RWPE2 (cell line): ENCODE measurements at regions not wholly inside any gene's neighbourhood (a gene's known extent, or its start where the extent isn't known, plus 50 kb on each side); places are given as distances from the start of the nearest gene placed in this dataset.
"Not testable (repeated sequence)": the region's sequence is repeated elsewhere in the genome, so short reads cannot be mapped to it uniquely, and the experiment has no call there.

Experiments
- ATAC-seq: fragments of 200-7000 bp; cut with Tn5 transposase; 3 replicates; pipeline ENCODE4 v1.9.1; 2021; ENCODE audit warnings: low read depth
- DNase-seq: peaks from one replicate; pipeline ENCODE4 v3.0.0-alpha.2; 2020; ENCODE audit warnings: low spot score
- H3K27ac ChIP-seq: fragments of 450-650 bp; 2 replicates; pipeline ENCODE4 v1.5.1; 2017; ENCODE audit warnings: mild to moderate bottlenecking; ENCODE audit not compliant: poor library complexity, severe bottlenecking
- H3K27me3 ChIP-seq: fragments of 250-450 bp; sonication (Bioruptor Pico); 2 replicates; pipeline ENCODE4 v1.5.1; 2021; ENCODE audit warnings: mild to moderate bottlenecking, moderate library complexity; ENCODE audit not compliant: insufficient read depth, poor library complexity, severe bottlenecking
- H3K36me3 ChIP-seq: fragments of 250-450 bp; sonication (Bioruptor Pico); 2 replicates; pipeline ENCODE4 v1.5.1; 2020; ENCODE audit warnings: low read depth, mild to moderate bottlenecking, moderate library complexity
- H3K4me1 ChIP-seq: fragments of 250-450 bp; sonication (Bioruptor Pico); 2 replicates; pipeline ENCODE4 v1.5.1; 2021; ENCODE audit warnings: mild to moderate bottlenecking, moderate library complexity; ENCODE audit not compliant: insufficient read depth, poor library complexity, severe bottlenecking
- H3K4me3 ChIP-seq: fragments of 250-450 bp; sonication (Bioruptor Pico); 2 replicates; pipeline ENCODE4 v1.5.1; 2021; ENCODE audit warnings: mild to moderate bottlenecking, moderate library complexity; ENCODE audit not compliant: severe bottlenecking
- H3K9me3 ChIP-seq: fragments of 250-450 bp; sonication (Bioruptor Pico); 2 replicates; pipeline ENCODE4 v1.5.1; 2021; ENCODE audit warnings: mild to moderate bottlenecking, moderate library complexity; ENCODE audit not compliant: severe bottlenecking
- TF ChIP-seq, protein P1 (sequence below): fragments of 450-650 bp; IDR thresholded peaks from one replicate; pipeline ENCODE4 v1.5.1; 2017; ENCODE audit warnings: mild to moderate bottlenecking, moderate library complexity; ENCODE audit not compliant: poor library complexity, severe bottlenecking

DNA sequence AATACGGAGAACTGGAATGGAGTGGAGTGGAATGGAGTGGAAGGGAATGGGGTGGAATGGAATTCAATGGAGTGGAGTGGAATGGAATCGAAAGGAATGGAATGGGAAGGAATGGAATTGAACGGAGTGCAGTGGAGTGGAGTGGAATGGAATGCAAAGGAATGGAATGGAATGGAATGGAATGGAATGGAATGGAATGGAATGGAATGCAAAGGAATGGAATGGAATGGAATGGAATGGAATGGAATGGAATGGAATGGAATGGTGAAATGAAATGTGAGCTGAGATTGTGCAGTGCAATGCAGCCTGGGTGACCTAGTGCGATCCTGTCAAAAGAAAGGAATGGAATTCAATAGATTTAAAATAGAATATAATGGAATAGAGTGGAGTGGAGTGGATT is 357.3 kb upstream of the WSB1 start:
- not testable (repeated sequence) for ATAC-seq, DNase-seq, H3K9me3 ChIP-seq, H3K4me3 ChIP-seq, H3K27me3 ChIP-seq, H3K36me3 ChIP-seq, H3K27ac ChIP-seq, H3K4me1 ChIP-seq

DNA sequence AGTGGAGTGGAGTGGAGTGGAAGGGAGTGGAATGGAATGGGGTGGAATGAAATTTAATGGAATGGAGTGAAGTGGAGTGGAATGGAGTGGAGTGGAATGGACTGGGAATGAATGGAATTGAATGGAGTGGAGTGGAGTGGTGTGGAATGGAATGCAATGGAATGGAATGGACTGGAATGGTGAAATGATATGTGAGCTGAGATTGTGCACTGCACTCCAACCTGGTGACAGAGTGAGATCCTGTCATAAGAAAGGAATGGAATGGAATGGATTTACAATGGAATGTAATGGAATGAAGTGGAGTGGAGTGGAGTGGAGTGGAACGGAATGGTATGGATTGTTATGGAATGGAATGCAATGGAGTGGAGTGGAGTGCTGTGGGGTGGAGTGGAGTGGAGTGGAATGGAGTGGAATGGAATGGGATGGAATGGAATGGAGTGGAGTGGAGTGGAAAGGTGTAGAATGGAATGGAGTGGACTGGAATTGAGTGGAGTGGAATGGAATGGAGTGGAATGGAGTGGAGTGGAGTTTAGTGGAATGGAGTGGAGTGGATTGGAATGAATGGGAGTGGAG is 356.1 kb upstream of the WSB1 start:
- H3K4me3 ChIP-seq, H3K9me3 ChIP-seq, DNase-seq, H3K27ac ChIP-seq, H3K27me3 ChIP-seq, H3K4me1 ChIP-seq, H3K36me3 ChIP-seq: not testable (repeated sequence)
- peak; percentile 38; the same call in 1 of the 3 replicates for ATAC-seq

DNA sequence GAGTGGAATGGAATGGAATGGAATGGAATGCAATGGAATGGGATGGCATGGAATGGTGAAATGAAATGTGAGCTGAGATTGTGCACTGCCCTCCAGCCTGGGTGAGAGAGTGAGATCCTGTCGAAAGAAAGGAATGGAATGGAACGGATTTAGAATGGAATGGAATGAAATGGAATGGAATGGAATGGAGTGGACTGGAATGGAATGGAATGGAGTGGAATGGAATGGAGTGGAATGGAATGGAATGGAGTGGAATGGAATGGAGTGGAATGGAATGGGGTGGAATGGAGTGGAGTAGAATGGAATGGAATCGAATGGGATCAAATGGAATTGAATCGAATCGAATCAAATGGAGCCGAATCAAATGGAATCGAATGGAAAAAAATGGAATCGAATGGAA is 354.2 kb upstream of the WSB1 start:
- DNase-seq, H3K27me3 ChIP-seq, ATAC-seq, H3K4me1 ChIP-seq, H3K4me3 ChIP-seq, H3K27ac ChIP-seq, H3K36me3 ChIP-seq, H3K9me3 ChIP-seq: not testable (repeated sequence)

DNA sequence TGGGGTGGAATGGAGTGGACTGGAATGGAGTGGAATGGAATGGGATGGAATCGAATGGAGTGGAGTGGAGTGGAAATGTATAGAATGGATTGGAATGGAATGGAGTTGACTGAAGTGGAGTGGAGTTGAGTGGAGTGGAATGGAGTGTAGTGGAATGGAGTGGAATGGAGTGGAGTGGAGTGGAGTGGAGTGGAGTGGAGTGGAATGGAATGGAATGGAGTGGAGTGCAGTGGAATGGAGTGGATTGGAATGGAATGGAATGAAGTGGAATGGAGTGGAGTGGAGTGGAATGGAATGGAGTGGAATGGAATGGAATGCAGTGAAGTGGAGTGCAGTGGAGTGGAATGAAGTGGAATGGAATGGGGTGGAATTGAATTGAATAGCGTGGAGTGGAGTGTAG is 353.3 kb upstream of the WSB1 start:
- ATAC-seq, H3K36me3 ChIP-seq, H3K4me1 ChIP-seq, H3K4me3 ChIP-seq, H3K9me3 ChIP-seq, DNase-seq, H3K27ac ChIP-seq, H3K27me3 ChIP-seq: not testable (repeated sequence)

DNA sequence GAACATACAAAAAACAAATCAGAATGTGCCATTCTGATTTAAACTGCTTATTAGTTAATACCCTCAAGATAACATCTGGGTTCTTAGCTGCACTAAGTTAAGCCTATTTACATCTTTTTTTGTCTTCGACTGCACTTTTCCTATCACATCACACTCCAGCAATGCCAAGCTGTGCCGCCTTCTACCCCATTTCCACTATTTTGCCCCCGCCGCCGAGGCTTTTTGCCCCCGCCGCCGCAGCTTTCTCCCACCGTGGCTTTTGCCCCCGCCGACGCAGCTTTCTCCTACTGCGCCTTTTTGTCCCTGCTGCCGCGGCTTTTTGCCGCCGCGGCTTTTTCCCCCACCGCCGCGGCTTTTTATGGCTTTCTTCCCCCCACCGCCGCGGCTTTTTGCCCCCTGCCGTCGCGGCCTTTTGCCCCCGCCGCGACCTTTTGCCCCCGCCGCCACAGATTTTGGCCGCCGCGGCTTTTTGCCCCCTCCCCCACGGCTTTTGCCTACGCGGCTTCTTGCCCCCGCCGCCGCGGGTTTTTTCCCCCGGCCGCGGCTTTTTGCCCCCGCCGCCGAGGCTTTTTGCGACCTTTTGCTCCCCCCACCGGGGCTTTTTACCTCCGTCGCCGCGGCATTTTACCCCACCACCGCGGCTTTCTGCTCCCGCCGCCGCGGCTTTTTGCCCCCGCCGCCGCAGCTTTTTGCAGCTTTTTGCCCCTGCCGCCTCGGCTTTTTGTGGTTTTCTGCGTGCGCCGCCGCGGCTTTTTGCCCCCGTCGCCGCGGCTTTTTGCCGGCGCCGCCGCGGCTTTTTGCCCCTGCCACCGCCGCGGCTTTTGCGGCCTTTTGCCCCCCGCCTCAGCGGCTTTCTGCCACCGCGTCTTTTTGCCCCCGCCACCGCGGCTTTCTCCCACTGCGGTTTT is 331.4 kb upstream of the WSB1 start:
- DNase-seq (no peak), ATAC-seq (no peak)
- no peak overlapping the region for H3K27ac ChIP-seq
- TF ChIP-seq, protein P1, sequence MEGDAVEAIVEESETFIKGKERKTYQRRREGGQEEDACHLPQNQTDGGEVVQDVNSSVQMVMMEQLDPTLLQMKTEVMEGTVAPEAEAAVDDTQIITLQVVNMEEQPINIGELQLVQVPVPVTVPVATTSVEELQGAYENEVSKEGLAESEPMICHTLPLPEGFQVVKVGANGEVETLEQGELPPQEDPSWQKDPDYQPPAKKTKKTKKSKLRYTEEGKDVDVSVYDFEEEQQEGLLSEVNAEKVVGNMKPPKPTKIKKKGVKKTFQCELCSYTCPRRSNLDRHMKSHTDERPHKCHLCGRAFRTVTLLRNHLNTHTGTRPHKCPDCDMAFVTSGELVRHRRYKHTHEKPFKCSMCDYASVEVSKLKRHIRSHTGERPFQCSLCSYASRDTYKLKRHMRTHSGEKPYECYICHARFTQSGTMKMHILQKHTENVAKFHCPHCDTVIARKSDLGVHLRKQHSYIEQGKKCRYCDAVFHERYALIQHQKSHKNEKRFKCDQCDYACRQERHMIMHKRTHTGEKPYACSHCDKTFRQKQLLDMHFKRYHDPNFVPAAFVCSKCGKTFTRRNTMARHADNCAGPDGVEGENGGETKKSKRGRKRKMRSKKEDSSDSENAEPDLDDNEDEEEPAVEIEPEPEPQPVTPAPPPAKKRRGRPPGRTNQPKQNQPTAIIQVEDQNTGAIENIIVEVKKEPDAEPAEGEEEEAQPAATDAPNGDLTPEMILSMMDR = no peak
- H3K9me3 ChIP-seq = no peaks in the 10 kb centered on the region
- no peak overlapping the region for H3K4me3 ChIP-seq
- peaks cover 41% of the 10 kb centered on the region for H3K27me3 ChIP-seq
- H3K4me1 ChIP-seq = no peaks in the 10 kb centered on the region
- H3K36me3 ChIP-seq = no peaks in the 10 kb centered on the region

DNA sequence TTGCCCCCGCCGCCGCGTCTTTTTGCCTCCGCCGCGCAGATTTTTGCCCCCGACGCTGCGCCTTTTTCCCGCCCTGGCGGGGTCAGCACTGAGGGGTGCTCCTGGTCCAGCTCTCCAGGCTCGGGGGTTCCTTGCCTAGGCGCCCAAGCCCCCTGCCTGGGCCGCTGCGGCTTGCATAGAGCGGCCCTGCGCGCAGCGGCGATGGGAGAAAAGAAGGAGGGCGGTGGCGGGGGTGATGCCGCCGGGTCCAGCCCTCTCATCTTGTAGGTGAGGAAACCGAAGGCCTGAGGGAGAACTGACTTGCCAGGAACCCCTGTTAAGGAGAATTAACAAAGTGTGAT is 330.8 kb upstream of the WSB1 start:
- Histone ChIP-seq H3K9me3 (no peaks in the 10 kb centered on the region), H3K27ac (no peak overlapping the region), H3K27me3 (peaks cover 41% of the 10 kb centered on the region), H3K4me3 (no peak overlapping the region), H3K36me3 (no peaks in the 10 kb centered on the region), H3K4me1 (no peaks in the 10 kb centered on the region)
- DNase-seq (no peak), ATAC-seq (no peak)
- TF ChIP-seq, protein P1 = no peak

DNA sequence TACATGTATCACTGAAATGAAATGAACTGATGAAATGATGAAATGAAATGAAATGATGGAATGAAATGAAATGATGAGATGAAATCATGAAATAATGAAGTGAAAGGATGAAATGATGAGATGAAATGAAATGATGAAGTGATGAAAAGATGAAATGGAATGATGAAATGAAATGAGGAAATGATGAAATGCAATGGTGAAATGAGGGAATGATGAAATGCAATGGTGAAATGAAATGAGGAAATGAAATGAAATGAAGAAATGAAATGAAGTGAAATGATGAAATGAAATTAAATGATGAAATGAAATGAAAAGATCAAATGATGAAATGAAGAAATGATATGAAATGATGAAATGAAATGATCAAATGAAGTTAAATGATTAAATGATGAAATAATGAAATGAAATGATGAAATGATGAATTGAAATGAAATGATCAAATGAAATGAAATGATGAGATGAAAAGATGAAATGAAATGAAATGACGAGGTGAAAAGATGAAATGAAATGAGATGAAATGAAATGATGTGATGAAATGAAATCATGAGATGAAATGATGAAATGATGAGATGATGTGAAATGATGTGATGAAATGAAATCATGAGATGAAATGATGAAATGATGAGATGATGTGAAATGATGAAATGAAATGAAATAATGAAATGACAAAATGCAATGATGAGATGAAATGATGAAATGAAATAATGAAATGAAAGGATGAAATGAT is 327.9 kb upstream of the WSB1 start:
- H3K36me3 ChIP-seq, DNase-seq, H3K4me3 ChIP-seq, H3K27ac ChIP-seq, H3K9me3 ChIP-seq, H3K4me1 ChIP-seq, ATAC-seq: not testable (repeated sequence)
- H3K27me3 ChIP-seq = peaks cover 30% of the 10 kb centered on the region

DNA sequence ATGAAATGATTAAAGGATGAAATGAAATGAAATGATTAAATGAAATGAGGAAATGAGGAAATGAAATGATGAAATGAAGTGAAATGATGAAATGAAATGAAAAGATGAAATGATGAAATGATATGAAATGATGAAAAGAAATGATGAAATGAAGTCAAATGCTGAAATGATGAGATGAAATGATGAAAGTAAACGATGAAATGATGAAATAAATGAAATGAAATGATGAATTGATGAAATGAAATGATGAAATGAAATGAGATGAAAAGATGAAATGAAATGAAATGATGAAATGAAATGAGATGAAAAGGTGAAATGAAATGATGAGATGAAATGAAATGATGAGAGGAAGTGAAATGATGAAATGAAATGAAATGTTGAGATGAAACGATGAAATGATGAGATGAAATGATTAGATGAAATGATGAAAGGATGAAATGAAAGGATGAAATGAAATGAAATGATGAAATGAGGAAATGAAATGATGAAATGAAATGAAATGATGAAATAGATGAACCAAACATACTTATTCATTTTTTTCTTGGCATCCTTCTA is 327.2 kb upstream of the WSB1 start:
- H3K4me1 ChIP-seq, H3K27ac ChIP-seq, ATAC-seq, H3K4me3 ChIP-seq, H3K36me3 ChIP-seq, H3K9me3 ChIP-seq, DNase-seq: not testable (repeated sequence)
- H3K27me3 ChIP-seq = peaks cover 23% of the 10 kb centered on the region

DNA sequence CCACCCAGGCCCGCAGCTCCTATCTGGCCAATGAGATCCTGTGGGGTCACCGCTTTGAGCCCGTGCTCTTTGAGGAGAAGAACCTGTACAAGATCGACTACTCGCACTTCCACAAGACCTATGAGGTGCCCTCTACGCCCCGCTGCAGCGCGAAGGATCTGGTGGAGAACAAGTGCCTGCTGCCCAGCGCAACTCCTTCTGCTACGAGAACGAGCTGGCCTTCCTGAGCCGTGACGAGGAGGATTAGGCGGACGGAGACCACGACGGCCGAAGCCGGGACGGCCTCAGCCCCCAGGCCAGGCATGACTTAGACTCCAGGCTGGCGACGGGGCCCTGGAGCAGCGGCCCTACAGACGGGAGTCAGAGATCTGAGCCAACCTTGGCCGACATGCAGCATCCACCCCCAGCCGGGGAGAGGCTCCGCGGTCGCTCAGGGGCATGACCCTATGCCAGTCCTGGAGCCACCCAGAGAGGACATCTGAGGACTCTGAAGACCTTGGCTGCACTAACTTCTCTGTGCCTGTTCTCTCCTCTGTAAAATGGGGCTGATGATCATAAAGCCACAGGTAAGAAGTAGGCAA is 312.0 kb upstream of the WSB1 start:
- DNase-seq, H3K4me1 ChIP-seq, H3K9me3 ChIP-seq, H3K4me3 ChIP-seq, H3K27me3 ChIP-seq, H3K36me3 ChIP-seq, H3K27ac ChIP-seq, ATAC-seq: not testable (repeated sequence)
